ENCODE measurements at regions not wholly inside any gene's neighbourhood (a gene's known extent, or its start where the extent isn't known, plus 50 kb on each side); places are given as distances from the start of the nearest gene placed in this dataset.

GRCh38 chr11:127330044-127330443 is 329.5 kb upstream of the KIRREL3 start:
- TF ChIP-seq CTCF (IDR thresholded peaks at IDR 0.05; ENCODE audit: low read depth, low read length, missing control alignments) = no peak
- no peak overlapping the region for H3K4me3 ChIP-seq (ENCODE audit: low read depth, low read length)
- DNase-seq (ENCODE audit: low read depth) = no peak

DNA sequence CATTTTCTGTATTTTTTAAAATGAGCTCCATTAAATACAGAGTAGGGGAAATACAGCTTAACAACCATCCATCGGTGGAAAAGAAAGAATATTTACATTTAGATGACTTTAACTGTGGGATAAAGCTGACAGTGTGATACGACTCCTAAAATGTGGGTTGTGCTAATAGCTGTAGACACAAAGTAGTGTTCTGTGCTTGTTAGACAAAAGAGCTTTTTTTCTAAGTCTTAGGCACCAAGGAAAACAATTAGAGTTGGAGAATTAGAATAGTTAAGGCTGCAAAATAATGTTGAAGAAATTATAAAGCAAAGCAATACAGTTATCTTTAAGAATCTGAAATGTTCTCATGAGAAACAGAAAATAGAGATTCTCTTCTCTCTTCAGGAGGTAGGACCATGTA is 307.7 kb upstream of the KIRREL3 start:
- DNase-seq (ENCODE audit: low read depth) = no peak
- no peak overlapping the region for H3K4me3 ChIP-seq (ENCODE audit: low read depth, low read length)
- TF ChIP-seq CTCF (IDR thresholded peaks at IDR 0.05; ENCODE audit: low read depth, low read length, missing control alignments) = no peak

GRCh38 chr11:127307700-127308099 is 307.1 kb upstream of the KIRREL3 start:
- H3K4me3 ChIP-seq (ENCODE audit: low read depth, low read length) = no peak overlapping the region
- TF ChIP-seq CTCF (IDR thresholded peaks at IDR 0.05; ENCODE audit: low read depth, low read length, missing control alignments) = no peak
- no peak for DNase-seq (ENCODE audit: low read depth)

GRCh38 chr11:127304634-127305033 is 304.1 kb upstream of the KIRREL3 start:
- H3K4me3 ChIP-seq (ENCODE audit: low read depth, low read length) = no peak overlapping the region
- no peak for DNase-seq (ENCODE audit: low read depth)
- TF ChIP-seq CTCF (IDR thresholded peaks at IDR 0.05; ENCODE audit: low read depth, low read length, missing control alignments) = no peak

- no peak for TF ChIP-seq CTCF (IDR thresholded peaks at IDR 0.05; ENCODE audit: low read depth, low read length, missing control alignments)
- DNase-seq (ENCODE audit: low read depth) = no peak
- H3K4me3 ChIP-seq (ENCODE audit: low read depth, low read length) = no peak overlapping the region
Measured at GRCh38 chr11:127288926-127289325, 288.4 kb upstream of the KIRREL3 start.

GRCh38 chr11:127281534-127281933 is 281.0 kb upstream of the KIRREL3 start:
- TF ChIP-seq CTCF (IDR thresholded peaks at IDR 0.05; ENCODE audit: low read depth, low read length, missing control alignments) = no peak
- DNase-seq (ENCODE audit: low read depth) = no peak
- H3K4me3 ChIP-seq (ENCODE audit: low read depth, low read length) = no peak overlapping the region

DNA sequence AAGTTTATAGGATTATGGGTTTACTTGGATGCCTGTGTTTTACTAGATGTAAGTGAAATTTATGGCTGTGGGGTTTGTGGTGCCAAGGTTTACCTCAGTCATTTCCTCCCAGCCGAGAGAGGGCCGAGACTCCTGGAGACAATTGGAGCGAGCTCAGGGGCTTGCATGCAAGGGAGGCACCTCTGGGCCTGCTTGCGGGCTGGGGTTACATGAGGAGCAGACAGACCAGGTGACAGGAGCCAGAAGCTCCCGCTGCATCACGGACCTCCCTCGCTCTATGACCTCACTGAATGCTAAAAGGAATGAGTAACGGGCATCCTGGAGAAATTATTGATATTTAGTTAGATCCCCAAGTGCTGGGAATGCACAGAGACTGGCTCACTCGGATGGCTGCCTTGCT is 275.2 kb upstream of the KIRREL3 start:
- TF ChIP-seq CTCF (IDR thresholded peaks at IDR 0.05; ENCODE audit: low read depth, low read length, missing control alignments) = no peak
- H3K4me3 ChIP-seq (ENCODE audit: low read depth, low read length) = no peak overlapping the region
- DNase-seq (ENCODE audit: low read depth) = no peak

Measured in GM12864 (cell line).